ENCODE measurements at regions not wholly inside any gene's neighbourhood (a gene's known extent, or its start where the extent isn't known, plus 50 kb on each side); places are given as distances from the start of the nearest gene placed in this dataset.

DNA sequence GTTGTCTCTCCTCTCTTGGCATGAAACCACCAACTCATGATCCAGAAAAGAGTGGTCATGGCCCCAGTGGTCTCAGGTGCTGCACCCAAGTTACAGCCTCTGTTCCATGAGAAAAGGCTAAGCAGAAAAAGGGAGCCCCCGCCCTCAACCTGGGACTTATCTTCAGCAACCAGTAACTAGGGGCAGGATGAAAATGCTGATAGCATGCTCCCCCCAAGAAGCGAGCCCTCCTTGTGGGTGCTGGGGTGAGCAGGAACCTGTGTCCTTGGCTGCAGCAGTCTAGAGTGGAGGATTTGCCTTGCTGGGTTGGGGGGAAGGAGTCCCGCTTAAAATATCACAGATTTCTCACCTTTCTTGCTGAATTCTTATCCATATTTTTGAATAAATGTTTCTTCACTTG, 490.0 kb downstream of the SUCLG1 start (continued):
- TF ChIP-seq, protein P1, sequence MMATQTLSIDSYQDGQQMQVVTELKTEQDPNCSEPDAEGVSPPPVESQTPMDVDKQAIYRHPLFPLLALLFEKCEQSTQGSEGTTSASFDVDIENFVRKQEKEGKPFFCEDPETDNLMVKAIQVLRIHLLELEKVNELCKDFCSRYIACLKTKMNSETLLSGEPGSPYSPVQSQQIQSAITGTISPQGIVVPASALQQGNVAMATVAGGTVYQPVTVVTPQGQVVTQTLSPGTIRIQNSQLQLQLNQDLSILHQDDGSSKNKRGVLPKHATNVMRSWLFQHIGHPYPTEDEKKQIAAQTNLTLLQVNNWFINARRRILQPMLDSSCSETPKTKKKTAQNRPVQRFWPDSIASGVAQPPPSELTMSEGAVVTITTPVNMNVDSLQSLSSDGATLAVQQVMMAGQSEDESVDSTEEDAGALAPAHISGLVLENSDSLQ (IDR thresholded peaks at IDR 0.05), result no peak
- TF ChIP-seq ATF2 (IDR thresholded peaks at IDR 0.05; ENCODE audit: low read length) (no peak), WRNIP1 (IDR thresholded peaks at IDR 0.05; ENCODE audit: borderline replicate concordance, low read depth, low read length) (no peak), RFX5 (IDR thresholded peaks at IDR 0.05; ENCODE audit: low read depth, low read length) (no peak), SPI1 (IDR thresholded peaks at IDR 0.05; ENCODE audit: borderline replicate concordance, insufficient read depth, low read depth, low read length) (no peak), STAT1 (conservative IDR thresholded peaks at IDR 0.05) (no peak), E2F4 (IDR thresholded peaks at IDR 0.05; ENCODE audit: low read depth, low read length) (no peak), TCF7 (IDR thresholded peaks at IDR 0.05; ENCODE audit: borderline replicate concordance) (no peak), CREM (IDR thresholded peaks at IDR 0.05; ENCODE audit: low read depth) (no peak), ZNF592 (IDR thresholded peaks at IDR 0.05) (no peak)
- TF ChIP-seq, protein P2, sequence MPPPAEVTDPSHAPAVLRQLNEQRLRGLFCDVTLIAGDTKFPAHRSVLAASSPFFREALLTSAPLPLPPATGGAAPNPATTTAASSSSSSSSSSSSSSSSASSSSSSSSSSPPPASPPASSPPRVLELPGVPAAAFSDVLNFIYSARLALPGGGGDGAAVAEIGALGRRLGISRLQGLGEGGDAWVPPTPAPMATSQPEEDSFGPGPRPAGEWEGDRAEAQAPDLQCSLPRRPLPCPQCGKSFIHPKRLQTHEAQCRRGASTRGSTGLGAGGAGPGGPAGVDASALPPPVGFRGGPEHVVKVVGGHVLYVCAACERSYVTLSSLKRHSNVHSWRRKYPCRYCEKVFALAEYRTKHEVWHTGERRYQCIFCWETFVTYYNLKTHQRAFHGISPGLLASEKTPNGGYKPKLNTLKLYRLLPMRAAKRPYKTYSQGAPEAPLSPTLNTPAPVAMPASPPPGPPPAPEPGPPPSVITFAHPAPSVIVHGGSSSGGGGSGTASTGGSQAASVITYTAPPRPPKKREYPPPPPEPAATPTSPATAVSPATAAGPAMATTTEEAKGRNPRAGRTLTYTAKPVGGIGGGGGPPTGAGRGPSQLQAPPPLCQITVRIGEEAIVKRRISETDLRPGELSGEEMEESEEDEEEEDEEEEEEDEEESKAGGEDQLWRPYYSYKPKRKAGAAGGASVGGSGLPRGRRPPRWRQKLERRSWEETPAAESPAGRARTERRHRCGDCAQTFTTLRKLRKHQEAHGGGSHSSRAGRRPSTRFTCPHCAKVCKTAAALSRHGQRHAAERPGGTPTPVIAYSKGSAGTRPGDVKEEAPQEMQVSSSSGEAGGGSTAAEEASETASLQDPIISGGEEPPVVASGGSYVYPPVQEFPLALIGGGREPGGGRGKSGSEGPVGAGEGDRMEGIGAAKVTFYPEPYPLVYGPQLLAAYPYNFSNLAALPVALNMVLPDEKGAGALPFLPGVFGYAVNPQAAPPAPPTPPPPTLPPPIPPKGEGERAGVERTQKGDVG (CRISPR knock-in tag; IDR thresholded peaks at IDR 0.05), result no peak
- TF ChIP-seq, protein P3, sequence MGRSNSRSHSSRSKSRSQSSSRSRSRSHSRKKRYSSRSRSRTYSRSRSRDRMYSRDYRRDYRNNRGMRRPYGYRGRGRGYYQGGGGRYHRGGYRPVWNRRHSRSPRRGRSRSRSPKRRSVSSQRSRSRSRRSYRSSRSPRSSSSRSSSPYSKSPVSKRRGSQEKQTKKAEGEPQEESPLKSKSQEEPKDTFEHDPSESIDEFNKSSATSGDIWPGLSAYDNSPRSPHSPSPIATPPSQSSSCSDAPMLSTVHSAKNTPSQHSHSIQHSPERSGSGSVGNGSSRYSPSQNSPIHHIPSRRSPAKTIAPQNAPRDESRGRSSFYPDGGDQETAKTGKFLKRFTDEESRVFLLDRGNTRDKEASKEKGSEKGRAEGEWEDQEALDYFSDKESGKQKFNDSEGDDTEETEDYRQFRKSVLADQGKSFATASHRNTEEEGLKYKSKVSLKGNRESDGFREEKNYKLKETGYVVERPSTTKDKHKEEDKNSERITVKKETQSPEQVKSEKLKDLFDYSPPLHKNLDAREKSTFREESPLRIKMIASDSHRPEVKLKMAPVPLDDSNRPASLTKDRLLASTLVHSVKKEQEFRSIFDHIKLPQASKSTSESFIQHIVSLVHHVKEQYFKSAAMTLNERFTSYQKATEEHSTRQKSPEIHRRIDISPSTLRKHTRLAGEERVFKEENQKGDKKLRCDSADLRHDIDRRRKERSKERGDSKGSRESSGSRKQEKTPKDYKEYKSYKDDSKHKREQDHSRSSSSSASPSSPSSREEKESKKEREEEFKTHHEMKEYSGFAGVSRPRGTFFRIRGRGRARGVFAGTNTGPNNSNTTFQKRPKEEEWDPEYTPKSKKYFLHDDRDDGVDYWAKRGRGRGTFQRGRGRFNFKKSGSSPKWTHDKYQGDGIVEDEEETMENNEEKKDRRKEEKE (IDR thresholded peaks at IDR 0.05), result no peak
